Smooth muscle cell (in vitro differentiated cells): ENCODE measurements at regions not wholly inside any gene's neighbourhood (a gene's known extent, or its start where the extent isn't known, plus 50 kb on each side); places are given as distances from the start of the nearest gene placed in this dataset.
A peak's percentile ranks its signal among the peaks of the same experiment; 100 is the strongest.

Source experiments
- DNase-seq: peaks from one replicate; lab custom pipeline; 2025; ENCODE audit not compliant: unreplicated experiment; lab: John Stamatoyannopoulos, UW
- H2AFZ ChIP-seq: fragments of 200-600 bp; sonication (generic); 2 replicates; pipeline ENCODE4 v1.6.0; 2016; ENCODE audit warnings: antibody characterized with exemption, low read depth, mild to moderate bottlenecking
- H3F3A ChIP-seq: fragments of 200-600 bp; sonication (generic); 2 replicates; pipeline ENCODE4 v1.6.0; 2017; ENCODE audit warnings: antibody characterized with exemption, low read depth
- H3K27ac ChIP-seq: fragments of 200-600 bp; sonication (generic); 2 replicates; pipeline ENCODE4 v1.5.1; 2016; ENCODE audit warnings: low read depth, mild to moderate bottlenecking
- H3K27me3 ChIP-seq: fragments of 200-600 bp; sonication (generic); 2 replicates; pipeline ENCODE4 v1.6.1; 2016; ENCODE audit warnings: low read depth, mild to moderate bottlenecking
- H3K36me3 ChIP-seq: fragments of 200-600 bp; sonication (generic); 2 replicates; pipeline ENCODE4 v1.5.1; 2016; ENCODE audit warnings: low read depth
- H3K4me1 ChIP-seq: fragments of 200-600 bp; sonication (generic); 2 replicates; pipeline ENCODE4 v1.5.1; 2016; ENCODE audit warnings: low read depth
- H3K4me2 ChIP-seq: fragments of 200-600 bp; sonication (generic); 2 replicates; pipeline ENCODE4 v1.6.0; 2016; ENCODE audit warnings: mild to moderate bottlenecking
- H3K4me3 ChIP-seq: fragments of 200-600 bp; sonication (generic); 2 replicates; pipeline ENCODE4 v1.5.1; 2016; ENCODE audit warnings: mild to moderate bottlenecking
- H3K79me2 ChIP-seq: fragments of 200-600 bp; sonication (generic); 2 replicates; pipeline ENCODE4 v1.6.0; 2016; ENCODE audit warnings: low read depth, mild to moderate bottlenecking
- H3K9ac ChIP-seq: fragments of 200-600 bp; sonication (generic); 2 replicates; pipeline ENCODE4 v1.6.0; 2016; ENCODE audit warnings: low read depth
- H3K9me3 ChIP-seq: fragments of 200-600 bp; sonication (generic); replicated peaks from 2 replicates; pipeline ENCODE4 v1.5.1; 2016; ENCODE audit warnings: low read depth
- H4K20me1 ChIP-seq: fragments of 200-600 bp; sonication (generic); 2 replicates; pipeline ENCODE4 v1.6.0; 2016; ENCODE audit warnings: low read depth
- WGBS: methylation state at CpG from one replicate; pipeline ENCODE4 v1.1.7; 2016; ENCODE audit warnings: low lambda C conversion rate; 5-methylcytosine and 5-hydroxymethylcytosine counted together
- TF ChIP-seq, protein P1 (sequence below): fragments of 200-600 bp; sonication (generic); IDR thresholded peaks from 2 replicates; pipeline ENCODE4 v1.5.1; 2017; ENCODE audit warnings: borderline replicate concordance, mild to moderate bottlenecking, antibody characterized with exemption; ENCODE audit not compliant: insufficient read depth, poor library complexity, severe bottlenecking

DNA sequence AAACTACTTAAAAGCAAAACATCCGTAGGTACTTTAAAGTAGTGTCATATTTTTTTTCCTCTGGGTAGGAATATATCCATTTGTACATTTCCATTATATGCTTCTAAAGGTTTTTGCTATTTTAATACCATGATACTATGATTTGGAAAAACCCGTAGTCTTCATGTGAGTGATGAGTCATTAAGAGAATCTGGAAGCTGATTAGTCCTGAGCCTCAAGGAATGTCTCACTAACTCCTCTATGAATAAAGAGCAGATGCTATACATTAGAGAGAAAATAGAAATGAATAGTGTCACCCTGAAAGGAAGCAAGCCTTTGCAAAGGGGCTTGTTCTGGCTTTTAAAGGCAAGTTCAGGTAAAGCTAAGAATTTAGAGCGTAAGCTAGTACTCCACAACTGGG is 432.1 kb downstream of the CCDC91 start:
- DNase-seq = no peak
- TF ChIP-seq, protein P1, sequence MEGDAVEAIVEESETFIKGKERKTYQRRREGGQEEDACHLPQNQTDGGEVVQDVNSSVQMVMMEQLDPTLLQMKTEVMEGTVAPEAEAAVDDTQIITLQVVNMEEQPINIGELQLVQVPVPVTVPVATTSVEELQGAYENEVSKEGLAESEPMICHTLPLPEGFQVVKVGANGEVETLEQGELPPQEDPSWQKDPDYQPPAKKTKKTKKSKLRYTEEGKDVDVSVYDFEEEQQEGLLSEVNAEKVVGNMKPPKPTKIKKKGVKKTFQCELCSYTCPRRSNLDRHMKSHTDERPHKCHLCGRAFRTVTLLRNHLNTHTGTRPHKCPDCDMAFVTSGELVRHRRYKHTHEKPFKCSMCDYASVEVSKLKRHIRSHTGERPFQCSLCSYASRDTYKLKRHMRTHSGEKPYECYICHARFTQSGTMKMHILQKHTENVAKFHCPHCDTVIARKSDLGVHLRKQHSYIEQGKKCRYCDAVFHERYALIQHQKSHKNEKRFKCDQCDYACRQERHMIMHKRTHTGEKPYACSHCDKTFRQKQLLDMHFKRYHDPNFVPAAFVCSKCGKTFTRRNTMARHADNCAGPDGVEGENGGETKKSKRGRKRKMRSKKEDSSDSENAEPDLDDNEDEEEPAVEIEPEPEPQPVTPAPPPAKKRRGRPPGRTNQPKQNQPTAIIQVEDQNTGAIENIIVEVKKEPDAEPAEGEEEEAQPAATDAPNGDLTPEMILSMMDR = no peak
- WGBS = 60% methylated on average over 3 of the region's 3 CpGs

DNA sequence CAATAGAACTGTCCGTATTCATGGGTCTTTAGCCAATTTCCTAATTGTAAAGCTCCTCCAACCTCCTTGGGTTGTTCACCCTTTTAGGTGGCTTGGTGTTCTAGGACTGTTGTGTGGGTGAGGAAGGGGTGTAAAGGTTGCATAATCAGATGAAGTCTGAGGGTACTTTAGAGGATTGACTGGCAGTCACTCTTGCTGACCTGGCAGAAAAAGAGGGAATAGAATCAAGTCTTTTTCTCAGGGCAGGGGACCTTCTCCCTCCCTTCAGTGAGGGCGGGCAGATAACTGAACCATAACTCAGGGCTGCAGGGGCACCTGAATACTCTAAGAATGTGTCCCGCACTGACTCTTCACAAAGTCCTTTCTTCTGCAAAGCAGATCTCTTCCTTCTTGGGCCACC is 436.2 kb downstream of the CCDC91 start:
- Histone ChIP-seq H3K9ac (no peak overlapping the region), H3F3A (no peaks in the 10 kb centered on the region), H2AFZ (no peak overlapping the region), H3K4me1 (no peaks in the 10 kb centered on the region), H3K4me2 (no peak overlapping the region), H3K4me3 (no peak overlapping the region), H3K9me3 (no peaks in the 10 kb centered on the region), H4K20me1 (no peaks in the 10 kb centered on the region), H3K27ac (no peak overlapping the region), H3K36me3 (no peaks in the 10 kb centered on the region), H3K79me2 (no peaks in the 10 kb centered on the region), H3K27me3 (no peaks in the 10 kb centered on the region)
- no peak for DNase-seq
- TF ChIP-seq, protein P1 = no peak
- WGBS = 98% methylated on average over 3 of the region's 3 CpGs

More for the DNA sequence above, 432.1 kb downstream of the CCDC91 start:
- Histone ChIP-seq H3K27ac (peak overlapping the region; percentile 32), H3K4me1 (no peaks in the 10 kb centered on the region), H3K27me3 (no peaks in the 10 kb centered on the region), H3K79me2 (no peaks in the 10 kb centered on the region), H3K9ac (no peak overlapping the region), H3K4me3 (no peak overlapping the region), H3K9me3 (no peaks in the 10 kb centered on the region), H4K20me1 (no peaks in the 10 kb centered on the region), H2AFZ (no peak overlapping the region), H3F3A (no peaks in the 10 kb centered on the region), H3K36me3 (no peaks in the 10 kb centered on the region), H3K4me2 (peak overlapping the region; percentile 47)

DNA sequence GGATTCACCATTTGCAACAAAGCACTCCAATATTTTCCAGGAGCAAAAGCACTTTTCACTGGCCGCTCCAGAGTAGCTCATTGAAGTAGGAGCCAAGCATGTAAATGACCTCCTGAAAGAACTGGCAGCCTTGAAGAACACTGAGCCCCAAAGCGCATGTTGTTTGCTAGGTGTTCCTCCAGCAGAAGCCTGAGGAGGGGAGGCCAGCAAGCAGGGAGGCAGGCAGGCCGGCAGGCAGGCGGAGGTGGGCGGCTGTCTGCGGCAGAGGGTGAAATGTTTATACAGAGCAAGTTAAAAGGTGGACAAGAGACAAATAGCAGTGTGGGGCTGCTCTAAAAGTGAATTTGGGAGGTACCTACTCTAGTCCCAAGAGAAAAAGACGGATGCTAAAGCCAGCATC is 439.4 kb downstream of the CCDC91 start:
- 92% methylated on average over 7 of the region's 7 CpGs for WGBS
- no peaks in the 10 kb centered on the region for H3F3A ChIP-seq

GRCh38 chr12:28631831-28632230 is 441.6 kb downstream of the CCDC91 start:
- no peaks in the 10 kb centered on the region for H4K20me1 ChIP-seq
- H3K79me2 ChIP-seq = no peaks in the 10 kb centered on the region
- DNase-seq = no peak
- no peak overlapping the region for H3K4me2 ChIP-seq
- H3K27ac ChIP-seq = no peak overlapping the region
- H3K4me1 ChIP-seq = no peaks in the 10 kb centered on the region
- H3K27me3 ChIP-seq = no peaks in the 10 kb centered on the region
- H3F3A ChIP-seq = no peaks in the 10 kb centered on the region
- TF ChIP-seq, protein P1 = no peak
- no peak overlapping the region for H3K9ac ChIP-seq
- H3K36me3 ChIP-seq = no peaks in the 10 kb centered on the region
- H3K9me3 ChIP-seq = no peaks in the 10 kb centered on the region
- no peak overlapping the region for H3K4me3 ChIP-seq
- H2AFZ ChIP-seq = no peak overlapping the region
- WGBS = 74% methylated on average over 7 of the region's 7 CpGs

More for the DNA sequence above, 439.4 kb downstream of the CCDC91 start:
- Histone ChIP-seq H3K4me1 (no peaks in the 10 kb centered on the region), H3K4me3 (no peak overlapping the region), H3K27ac (no peak overlapping the region), H3K9me3 (no peaks in the 10 kb centered on the region), H4K20me1 (no peaks in the 10 kb centered on the region), H3K4me2 (no peak overlapping the region), H3K27me3 (no peaks in the 10 kb centered on the region), H2AFZ (no peak overlapping the region), H3K79me2 (no peaks in the 10 kb centered on the region), H3K36me3 (no peaks in the 10 kb centered on the region), H3K9ac (no peak overlapping the region)
- TF ChIP-seq, protein P1 = no peak
- no peak for DNase-seq
